NT2/D1 (cell line): ENCODE measurements at regions not wholly inside any gene's neighbourhood (a gene's known extent, or its start where the extent isn't known, plus 50 kb on each side); places are given as distances from the start of the nearest gene placed in this dataset.

Experiments
- DNase-seq: peaks from one replicate; pipeline ENCODE4 v3.0.0-alpha.2; 2011; ENCODE audit warnings: low read depth, low spot score
- H3K27me3 ChIP-seq: 2 replicates; pipeline ENCODE4 v1.6.0; 2011; ENCODE audit warnings: mild to moderate bottlenecking; ENCODE audit not compliant: insufficient read length, insufficient read depth
- H3K36me3 ChIP-seq: 2 replicates; pipeline ENCODE4 v1.6.1; 2011; ENCODE audit warnings: mild to moderate bottlenecking, low read length, mixed read lengths; ENCODE audit not compliant: insufficient read depth, insufficient read length
- H3K4me1 ChIP-seq: 2 replicates; pipeline ENCODE4 v1.5.1; 2011; ENCODE audit not compliant: insufficient read depth, insufficient read length
- H3K4me3 ChIP-seq: 2 replicates; pipeline ENCODE4 v1.5.1; 2011; ENCODE audit warnings: low read depth; ENCODE audit not compliant: insufficient read length
- H3K9ac ChIP-seq: 2 replicates; pipeline ENCODE4 v1.6.0; 2011; ENCODE audit warnings: low read depth; ENCODE audit not compliant: insufficient read length
- H3K9me3 ChIP-seq: 2 replicates; pipeline ENCODE4 v1.5.1; 2011; ENCODE audit warnings: mild to moderate bottlenecking, low read length; ENCODE audit not compliant: insufficient read depth
- SUZ12 ChIP-seq: IDR thresholded peaks from 2 replicates; pipeline ENCODE4 v1.6.1; 2011; ENCODE audit not compliant: insufficient read length, insufficient read depth; ENCODE audit errors: extremely low read depth
- YY1 ChIP-seq: IDR thresholded peaks from 2 replicates; pipeline ENCODE4 v1.6.1; 2011; ENCODE audit not compliant: insufficient read length, insufficient read depth
- ZNF274 ChIP-seq: IDR thresholded peaks from 2 replicates; pipeline ENCODE4 v1.6.1; 2011; ENCODE audit warnings: mild to moderate bottlenecking, low read depth, low read length

DNA sequence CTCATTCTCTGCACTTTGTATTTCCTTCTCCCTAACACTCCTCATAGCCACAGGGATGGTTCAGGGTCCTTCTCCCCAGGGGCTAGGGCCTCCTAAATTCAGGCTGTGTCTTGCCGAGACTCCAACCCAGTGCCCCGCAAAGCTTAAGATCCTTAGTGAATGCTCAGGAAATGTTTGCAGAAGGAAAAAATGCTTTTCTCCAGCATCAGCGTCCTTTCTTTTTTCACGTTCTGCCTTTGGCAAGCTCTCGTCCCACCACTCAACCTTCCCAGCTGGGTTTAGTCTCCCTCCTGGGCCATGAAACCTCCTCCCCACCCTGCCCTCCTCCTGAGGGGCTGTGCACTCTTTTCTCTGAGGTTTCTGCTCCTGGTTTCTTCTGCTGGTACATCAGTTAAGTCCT, 503.8 kb upstream of the B3GAT1 start:
- Histone ChIP-seq H3K27me3 (no peaks in the 10 kb centered on the region), H3K4me1 (no peaks in the 10 kb centered on the region), H3K36me3 (no peaks in the 10 kb centered on the region), H3K9me3 (no peaks in the 10 kb centered on the region), H3K9ac (no peak overlapping the region), H3K4me3 (no peak overlapping the region)
- DNase-seq = no peak
- TF ChIP-seq ZNF274 (no peak), YY1 (no peak), SUZ12 (no peak)

DNA sequence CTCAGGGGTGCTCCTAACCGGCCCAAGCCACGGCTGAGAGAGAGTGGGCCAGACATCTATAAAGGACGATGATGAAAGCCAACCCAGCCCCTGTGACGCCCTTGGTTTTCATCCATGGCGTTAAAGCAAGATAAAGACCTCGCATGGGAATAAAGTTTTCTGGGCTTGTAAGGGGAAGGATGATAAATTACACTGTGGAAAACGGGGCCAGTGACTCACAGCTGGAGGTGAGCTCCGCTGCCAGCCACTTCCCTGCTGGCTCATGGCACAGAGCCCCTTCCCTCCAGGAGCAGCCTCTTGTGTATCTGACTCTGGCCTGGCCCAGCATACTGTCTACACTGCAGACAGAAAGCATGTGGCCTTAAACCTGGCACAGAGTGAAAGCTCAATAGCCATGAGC, 503.2 kb upstream of the B3GAT1 start:
- DNase-seq = no peak

DNA sequence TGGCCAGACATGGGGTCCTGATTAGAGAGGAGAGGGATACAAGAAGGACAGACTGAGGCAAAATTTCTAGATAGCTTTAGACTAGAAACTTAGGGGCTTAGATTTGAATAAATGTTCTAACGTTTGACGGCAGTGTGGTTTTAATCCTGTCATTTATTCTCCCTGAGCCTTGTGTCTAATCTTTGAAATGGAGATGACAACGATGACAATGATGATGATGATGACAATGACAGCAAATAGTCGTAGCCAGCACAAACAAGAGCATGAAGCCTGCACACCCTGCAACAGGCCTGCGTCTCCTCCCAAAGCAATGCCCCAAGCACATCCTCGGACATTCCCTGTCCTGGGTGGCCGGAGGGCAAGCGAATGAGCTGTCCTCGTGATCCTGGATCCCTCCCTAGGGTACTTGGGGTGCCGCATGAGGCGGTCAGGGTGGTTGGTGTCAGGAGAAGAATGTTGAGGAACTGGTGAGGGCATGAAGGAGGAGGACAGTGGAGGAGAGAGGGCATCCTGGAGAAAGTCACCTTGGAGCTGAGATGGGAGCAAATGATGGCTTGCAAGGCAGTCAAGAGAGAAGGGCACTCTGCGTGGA, 502.1 kb upstream of the B3GAT1 start:
- no peak overlapping the region for H3K4me3 ChIP-seq
- H3K27me3 ChIP-seq = no peaks in the 10 kb centered on the region
- no peak overlapping the region for H3K9ac ChIP-seq
- no peak for TF ChIP-seq ZNF274
- TF ChIP-seq SUZ12 = no peak
- TF ChIP-seq YY1 = no peak
- H3K36me3 ChIP-seq = no peaks in the 10 kb centered on the region
- no peaks in the 10 kb centered on the region for H3K4me1 ChIP-seq
- no peak for DNase-seq
- H3K9me3 ChIP-seq = no peaks in the 10 kb centered on the region

More for the DNA sequence above, 503.2 kb upstream of the B3GAT1 start:
- Histone ChIP-seq H3K4me3 (no peak overlapping the region), H3K9ac (no peak overlapping the region), H3K27me3 (no peaks in the 10 kb centered on the region), H3K9me3 (no peaks in the 10 kb centered on the region), H3K36me3 (no peaks in the 10 kb centered on the region), H3K4me1 (no peaks in the 10 kb centered on the region)
- TF ChIP-seq ZNF274 = no peak
- TF ChIP-seq SUZ12 = no peak
- TF ChIP-seq YY1 = no peak

DNA sequence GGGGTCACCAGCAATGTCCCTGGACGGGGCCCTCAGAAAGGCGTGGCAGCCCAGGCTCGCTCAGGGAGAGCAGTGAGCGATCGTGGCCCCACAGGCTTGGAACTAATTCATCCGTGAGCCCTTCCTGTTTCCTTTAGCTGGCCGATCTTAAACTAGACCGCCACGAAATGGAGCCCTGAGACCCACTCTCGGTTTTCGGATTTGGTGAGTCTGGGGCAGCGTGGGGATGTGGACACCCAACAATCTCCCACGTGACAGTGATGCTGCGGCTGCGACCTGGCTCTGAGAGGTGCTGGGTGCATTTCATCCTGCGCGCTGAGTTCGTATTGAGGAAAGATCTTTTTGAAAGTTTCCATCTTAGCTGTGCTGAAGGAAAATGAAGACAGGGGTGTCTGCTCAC, 501.3 kb upstream of the B3GAT1 start:
- H3K27me3 ChIP-seq = no peaks in the 10 kb centered on the region
- TF ChIP-seq SUZ12 (no peak), YY1 (no peak), ZNF274 (no peak)

DNA sequence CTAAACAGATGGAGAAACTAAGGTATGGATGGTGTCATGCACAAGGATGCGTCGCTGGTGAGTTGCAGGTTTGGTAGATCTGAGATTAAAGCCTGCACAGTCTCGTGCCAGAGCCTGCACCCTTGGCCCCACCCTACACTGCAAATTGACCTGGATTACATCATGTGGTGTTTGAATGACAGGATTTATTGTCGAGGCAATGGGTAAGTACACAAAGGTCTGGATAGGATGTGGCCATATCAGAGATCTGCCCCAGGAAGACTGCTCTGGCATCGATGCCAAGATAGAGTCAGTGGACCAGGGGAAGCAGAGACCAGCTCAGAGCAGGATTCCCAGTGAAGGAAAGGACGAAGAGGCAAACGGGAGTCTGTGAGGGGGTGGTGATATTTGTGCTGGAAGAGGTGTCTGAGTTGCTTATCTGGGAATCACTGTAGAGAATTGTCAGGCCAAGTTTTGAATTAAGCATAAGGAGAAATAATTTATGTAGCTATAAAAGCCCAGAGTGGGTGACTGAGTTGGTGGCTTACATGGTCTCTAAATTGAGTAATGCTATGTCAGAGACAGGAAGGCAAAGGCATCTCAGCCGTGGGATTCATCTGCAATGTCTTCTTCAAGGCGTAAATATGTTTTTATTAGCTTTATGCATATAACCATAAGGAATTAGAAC, 499.6 kb upstream of the B3GAT1 start:
- TF ChIP-seq YY1 = no peak
- TF ChIP-seq ZNF274 = no peak
- no peak for TF ChIP-seq SUZ12
- H3K27me3 ChIP-seq = no peaks in the 10 kb centered on the region
- DNase-seq = no peak
- H3K4me3 ChIP-seq = no peak overlapping the region
- H3K9ac ChIP-seq = no peak overlapping the region
- no peaks in the 10 kb centered on the region for H3K4me1 ChIP-seq
- H3K36me3 ChIP-seq = no peaks in the 10 kb centered on the region
- no peaks in the 10 kb centered on the region for H3K9me3 ChIP-seq

More for the DNA sequence above, 501.3 kb upstream of the B3GAT1 start:
- H3K9me3 ChIP-seq = no peaks in the 10 kb centered on the region
- no peaks in the 10 kb centered on the region for H3K36me3 ChIP-seq
- H3K4me1 ChIP-seq = no peaks in the 10 kb centered on the region
- H3K9ac ChIP-seq = no peak overlapping the region
- H3K4me3 ChIP-seq = no peak overlapping the region
- no peak for DNase-seq

DNA sequence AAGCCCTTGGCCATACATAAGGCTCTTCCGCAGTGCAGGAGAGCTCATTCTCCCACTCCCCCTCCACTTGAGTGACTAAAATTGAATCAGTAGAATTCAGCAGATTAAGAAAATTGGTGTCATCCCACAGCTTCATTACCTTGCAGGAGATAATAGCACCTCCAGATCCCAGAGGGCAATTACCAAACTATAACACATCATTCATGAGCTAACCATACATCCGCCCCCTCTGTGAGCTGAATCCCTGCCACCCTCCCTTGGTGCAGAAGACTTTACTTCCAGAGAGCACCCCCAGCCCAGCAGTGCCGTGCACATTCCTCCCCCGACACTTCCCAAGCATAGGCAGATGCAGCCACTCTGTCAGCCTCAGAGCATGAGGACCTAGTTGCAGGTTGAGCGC, 496.5 kb upstream of the B3GAT1 start:
- no peak for TF ChIP-seq YY1
- TF ChIP-seq ZNF274 = no peak
- TF ChIP-seq SUZ12 = no peak
- Histone ChIP-seq H3K9ac (no peak overlapping the region), H3K4me3 (no peak overlapping the region), H3K27me3 (no peaks in the 10 kb centered on the region), H3K9me3 (no peaks in the 10 kb centered on the region), H3K4me1 (no peaks in the 10 kb centered on the region), H3K36me3 (no peaks in the 10 kb centered on the region)
- no peak for DNase-seq

DNA sequence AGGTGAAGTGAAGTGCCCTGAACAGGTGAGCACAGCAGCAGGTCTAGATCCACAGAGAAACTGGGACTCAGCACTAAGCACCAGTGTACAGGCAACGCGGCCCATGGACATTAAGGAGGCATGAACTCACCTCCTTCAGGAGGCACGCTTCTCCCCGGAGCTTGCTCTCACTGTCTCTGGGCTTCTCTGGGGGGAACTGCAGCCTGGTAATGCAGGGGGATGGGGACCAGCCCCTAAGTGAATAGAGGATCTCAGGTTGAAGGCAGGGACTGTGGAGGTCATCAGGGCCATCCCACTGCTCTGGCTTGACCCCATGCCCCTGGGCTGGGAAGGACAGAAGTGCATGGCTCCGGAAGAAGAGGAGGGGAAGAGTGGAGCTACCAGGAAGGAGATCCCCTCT, 495.6 kb upstream of the B3GAT1 start:
- H3K4me1 ChIP-seq = no peaks in the 10 kb centered on the region
- H3K4me3 ChIP-seq = no peak overlapping the region
- no peaks in the 10 kb centered on the region for H3K27me3 ChIP-seq
- no peaks in the 10 kb centered on the region for H3K36me3 ChIP-seq
- no peaks in the 10 kb centered on the region for H3K9me3 ChIP-seq
- no peak overlapping the region for H3K9ac ChIP-seq
- no peak for TF ChIP-seq ZNF274
- TF ChIP-seq YY1 = no peak
- no peak for TF ChIP-seq SUZ12
- no peak for DNase-seq
